Osteocyte (in vitro differentiated cells): ENCODE measurements at regions not wholly inside any gene's neighbourhood (a gene's known extent, or its start where the extent isn't known, plus 50 kb on each side); places are given as distances from the start of the nearest gene placed in this dataset.
"Not testable (repeated sequence)": the region's sequence is repeated elsewhere in the genome, so short reads cannot be mapped to it uniquely, and the experiment has no call there.

Experiments
- DNase-seq: peaks from one replicate; pipeline ENCODE4 v3.0.0; 2021; ENCODE audit warnings: mixed read lengths; ENCODE audit not compliant: unreplicated experiment; ENCODE audit errors: extremely low spot score
- H3K27ac Mint-ChIP-seq: one replicate; pipeline ENCODE4 v1.8.0; 2021; ENCODE audit warnings: mild to moderate bottlenecking, mixed read lengths; ENCODE audit not compliant: unreplicated experiment
- H3K27me3 Mint-ChIP-seq: one replicate; pipeline ENCODE4 v1.8.0; 2021; ENCODE audit warnings: mixed read lengths; ENCODE audit not compliant: unreplicated experiment
- H3K36me3 Mint-ChIP-seq: one replicate; pipeline ENCODE4 v1.8.0; 2021; ENCODE audit warnings: mixed read lengths; ENCODE audit not compliant: unreplicated experiment
- H3K4me1 Mint-ChIP-seq: one replicate; pipeline ENCODE4 v1.8.0; 2021; ENCODE audit warnings: mixed read lengths; ENCODE audit not compliant: unreplicated experiment
- H3K4me3 Mint-ChIP-seq: one replicate; pipeline ENCODE4 v1.8.0; 2021; ENCODE audit warnings: mild to moderate bottlenecking, moderate library complexity, mixed read lengths; ENCODE audit not compliant: unreplicated experiment
- H3K9me3 Mint-ChIP-seq: one replicate; pipeline ENCODE4 v1.8.0; 2021; ENCODE audit warnings: mixed read lengths; ENCODE audit not compliant: unreplicated experiment
- TF ChIP-seq, protein P1 (sequence below): fragments of 200-600 bp; sonication (generic); IDR thresholded peaks from 2 replicates; pipeline ENCODE4 v1.5.0; 2021; ENCODE audit warnings: antibody characterized with exemption, mild to moderate bottlenecking, moderate library complexity

DNA sequence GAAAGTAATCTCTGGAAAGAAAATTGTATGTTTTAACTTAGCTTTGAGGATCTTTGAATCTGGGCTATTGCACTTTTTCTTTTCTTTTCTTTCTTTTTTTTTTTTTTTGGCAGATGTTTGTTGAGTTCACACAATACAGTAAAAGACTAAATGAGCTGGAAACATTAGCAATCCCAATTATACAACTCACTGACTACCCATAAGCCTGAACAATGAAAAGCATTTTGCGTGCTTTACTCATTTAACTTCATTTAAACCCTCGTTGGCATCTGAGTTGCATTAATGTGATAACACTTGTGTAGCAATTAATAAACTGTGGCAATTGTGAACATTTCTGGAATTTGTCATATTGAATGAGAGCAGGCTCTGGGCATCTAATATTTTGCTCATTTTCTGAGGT lies 269.4 kb upstream of the RBMS3 start:
- Mint-ChIP-seq H3K27ac (no peak overlapping the region), H3K4me1 (peaks cover 2% of the 10 kb centered on the region), H3K27me3 (no peaks in the 10 kb centered on the region), H3K4me3 (no peak overlapping the region), H3K36me3 (no peaks in the 10 kb centered on the region), H3K9me3 (no peaks in the 10 kb centered on the region)
- DNase-seq, result no peak
- TF ChIP-seq, protein P1, sequence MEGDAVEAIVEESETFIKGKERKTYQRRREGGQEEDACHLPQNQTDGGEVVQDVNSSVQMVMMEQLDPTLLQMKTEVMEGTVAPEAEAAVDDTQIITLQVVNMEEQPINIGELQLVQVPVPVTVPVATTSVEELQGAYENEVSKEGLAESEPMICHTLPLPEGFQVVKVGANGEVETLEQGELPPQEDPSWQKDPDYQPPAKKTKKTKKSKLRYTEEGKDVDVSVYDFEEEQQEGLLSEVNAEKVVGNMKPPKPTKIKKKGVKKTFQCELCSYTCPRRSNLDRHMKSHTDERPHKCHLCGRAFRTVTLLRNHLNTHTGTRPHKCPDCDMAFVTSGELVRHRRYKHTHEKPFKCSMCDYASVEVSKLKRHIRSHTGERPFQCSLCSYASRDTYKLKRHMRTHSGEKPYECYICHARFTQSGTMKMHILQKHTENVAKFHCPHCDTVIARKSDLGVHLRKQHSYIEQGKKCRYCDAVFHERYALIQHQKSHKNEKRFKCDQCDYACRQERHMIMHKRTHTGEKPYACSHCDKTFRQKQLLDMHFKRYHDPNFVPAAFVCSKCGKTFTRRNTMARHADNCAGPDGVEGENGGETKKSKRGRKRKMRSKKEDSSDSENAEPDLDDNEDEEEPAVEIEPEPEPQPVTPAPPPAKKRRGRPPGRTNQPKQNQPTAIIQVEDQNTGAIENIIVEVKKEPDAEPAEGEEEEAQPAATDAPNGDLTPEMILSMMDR, result no peak

DNA sequence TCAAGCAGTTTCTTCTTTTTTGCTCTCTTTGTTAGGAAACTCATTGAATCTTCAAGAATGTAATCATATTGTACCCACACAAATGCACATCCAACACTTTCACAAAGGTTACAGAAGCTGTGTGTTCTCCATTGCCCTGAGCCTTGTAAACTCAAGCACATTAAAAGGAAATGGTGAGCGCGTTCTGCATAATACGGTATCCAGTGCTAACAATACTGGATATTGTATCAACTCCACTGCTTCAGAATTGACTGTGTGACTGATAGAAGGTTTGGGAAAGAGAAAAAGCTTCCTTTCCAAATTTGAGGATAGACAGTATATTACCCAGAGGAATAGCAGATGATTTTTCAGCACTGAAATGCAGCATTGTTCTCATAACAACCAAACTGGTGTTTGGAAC lies 268.9 kb upstream of the RBMS3 start:
- no peak overlapping the region for H3K27ac Mint-ChIP-seq
- DNase-seq, result no peak
- H3K27me3 Mint-ChIP-seq, result no peaks in the 10 kb centered on the region
- no peak overlapping the region for H3K4me3 Mint-ChIP-seq
- H3K9me3 Mint-ChIP-seq, result no peaks in the 10 kb centered on the region
- peaks cover 2% of the 10 kb centered on the region for H3K4me1 Mint-ChIP-seq
- H3K36me3 Mint-ChIP-seq, result no peaks in the 10 kb centered on the region
- TF ChIP-seq, protein P1, result no peak

DNA sequence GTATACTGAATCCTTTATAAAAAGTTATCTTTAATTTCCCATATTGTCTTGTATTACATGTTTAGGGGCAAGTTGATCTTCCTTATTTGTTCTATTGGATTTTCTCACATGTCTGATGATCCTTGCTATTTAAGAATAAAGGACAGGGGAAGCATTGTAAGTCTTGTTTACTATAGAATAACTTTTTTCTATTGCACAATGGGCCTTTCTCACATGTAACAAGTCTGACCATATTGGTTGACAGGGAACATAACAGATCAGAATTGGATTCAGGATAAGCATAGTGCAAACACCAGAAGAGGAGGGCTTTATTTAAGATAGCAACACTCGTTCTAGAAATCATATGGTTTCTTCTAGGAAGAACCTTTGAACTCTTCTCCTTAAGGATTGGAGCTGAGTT lies 257.9 kb upstream of the RBMS3 start:
- H3K27me3 Mint-ChIP-seq, result no peaks in the 10 kb centered on the region
- H3K27ac Mint-ChIP-seq, result no peak overlapping the region
- H3K9me3 Mint-ChIP-seq, result peaks cover 25% of the 10 kb centered on the region
- peaks cover 6% of the 10 kb centered on the region for H3K36me3 Mint-ChIP-seq
- peaks cover 11% of the 10 kb centered on the region for H3K4me1 Mint-ChIP-seq
- TF ChIP-seq, protein P1, result no peak
- DNase-seq, result no peak
- no peak overlapping the region for H3K4me3 Mint-ChIP-seq

DNA sequence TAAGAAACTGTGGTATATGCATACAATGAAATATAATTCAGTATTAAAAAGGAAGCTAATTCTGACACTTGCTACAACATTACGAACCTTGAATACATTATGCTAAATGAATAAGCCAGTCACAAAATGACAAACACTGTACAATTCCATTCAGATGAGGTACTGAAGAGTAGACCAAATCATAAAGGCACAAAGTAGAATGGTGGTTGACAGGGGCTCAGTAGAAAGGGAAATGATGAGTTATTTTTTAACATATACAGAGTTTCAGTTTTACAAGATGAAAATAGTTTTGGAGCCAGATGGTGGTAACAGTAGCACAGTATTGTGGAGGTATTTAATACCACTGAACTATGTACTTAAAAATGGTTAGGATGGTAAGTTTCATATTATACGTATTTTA lies 254.6 kb upstream of the RBMS3 start:
- no peaks in the 10 kb centered on the region for H3K27me3 Mint-ChIP-seq
- H3K27ac Mint-ChIP-seq, result no peak overlapping the region
- H3K9me3 Mint-ChIP-seq, result peaks cover 25% of the 10 kb centered on the region
- peaks cover 6% of the 10 kb centered on the region for H3K36me3 Mint-ChIP-seq
- H3K4me1 Mint-ChIP-seq, result no peaks in the 10 kb centered on the region
- DNase-seq, result no peak
- H3K4me3 Mint-ChIP-seq, result no peak overlapping the region
- TF ChIP-seq, protein P1, result no peak

DNA sequence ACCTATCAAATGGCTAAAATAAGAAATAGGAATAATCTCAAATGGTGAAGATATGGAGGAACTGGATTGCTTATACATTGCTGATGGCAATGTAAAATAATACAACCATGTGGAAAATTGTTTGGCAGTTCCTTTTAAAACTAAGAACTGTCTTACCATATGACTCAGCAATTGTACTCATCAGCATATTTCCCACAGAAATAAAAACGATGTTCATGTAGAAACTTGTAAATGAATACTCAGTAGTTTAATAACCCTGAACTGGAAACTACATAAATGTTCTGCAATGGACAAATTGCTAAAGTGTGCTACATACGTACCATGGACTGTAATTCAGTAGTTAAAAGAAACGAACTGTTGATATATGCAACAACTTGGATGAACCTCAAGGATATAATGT lies 253.9 kb upstream of the RBMS3 start:
- peaks cover 25% of the 10 kb centered on the region for H3K9me3 Mint-ChIP-seq
- H3K27ac Mint-ChIP-seq, result no peak overlapping the region
- DNase-seq, result no peak
- H3K4me1 Mint-ChIP-seq, result no peaks in the 10 kb centered on the region
- TF ChIP-seq, protein P1, result no peak
- H3K36me3 Mint-ChIP-seq, result peaks cover 6% of the 10 kb centered on the region
- H3K4me3 Mint-ChIP-seq, result no peak overlapping the region
- no peaks in the 10 kb centered on the region for H3K27me3 Mint-ChIP-seq

DNA sequence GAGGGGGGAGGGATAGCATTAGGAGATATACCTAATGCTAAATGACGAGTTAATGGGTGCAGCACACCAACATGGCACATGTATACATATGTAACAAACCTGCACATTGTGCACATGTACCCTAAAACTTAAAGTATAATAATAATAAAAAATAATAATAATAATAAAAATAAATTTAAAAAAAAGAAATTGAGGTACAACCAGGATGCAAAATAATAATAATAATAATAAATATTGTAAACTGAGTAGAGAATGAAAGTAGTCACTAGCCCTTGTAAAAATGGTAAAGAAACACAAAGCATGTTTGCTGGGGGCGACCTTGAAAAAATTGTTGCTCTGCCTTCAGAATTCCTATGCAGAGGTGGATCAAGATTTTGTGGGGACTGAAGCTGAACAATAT lies 249.7 kb upstream of the RBMS3 start:
- not testable (repeated sequence) for H3K27me3 Mint-ChIP-seq, DNase-seq, H3K9me3 Mint-ChIP-seq, H3K27ac Mint-ChIP-seq, H3K4me3 Mint-ChIP-seq, H3K36me3 Mint-ChIP-seq, H3K4me1 Mint-ChIP-seq
